Activated T-helper 1 cell treated with Interleukin-2 at 50 U/mL for 16 hours (primary cell): ENCODE measurements at regions not wholly inside any gene's neighbourhood (a gene's known extent, or its start where the extent isn't known, plus 50 kb on each side); places are given as distances from the start of the nearest gene placed in this dataset.

Source experiments
- DNase-seq: peaks from one replicate; pipeline ENCODE4 v3.0.0-alpha.2; 2020; ENCODE audit warnings: low read depth

- no peak for DNase-seq
Observed at GRCh38 chr14:101357559-101358319, 203.6 kb upstream of the DIO3 start.

GRCh38 chr14:101358320-101359125, 202.8 kb upstream of the DIO3 start:
- DNase-seq = no peak

- DNase-seq = no peak
Observed at GRCh38 chr14:101359221-101360053, 201.9 kb upstream of the DIO3 start.

GRCh38 chr14:101360054-101360911, 201.0 kb upstream of the DIO3 start:
- DNase-seq = no peak

- DNase-seq = no peak
Observed at GRCh38 chr14:101361044-101361443, 200.3 kb upstream of the DIO3 start.

- DNase-seq = no peak
Observed at GRCh38 chr14:101361451-101362433, 199.6 kb upstream of the DIO3 start.

GRCh38 chr14:101362529-101363260, 198.6 kb upstream of the DIO3 start:
- DNase-seq = no peak

- DNase-seq = no peak
Observed at GRCh38 chr14:101363261-101363555, 198.1 kb upstream of the DIO3 start.

GRCh38 chr14:101363880-101364391, 197.4 kb upstream of the DIO3 start:
- DNase-seq = no peak

GRCh38 chr14:101364503-101365328, 196.6 kb upstream of the DIO3 start:
- no peak for DNase-seq

- DNase-seq = no peak
Observed at GRCh38 chr14:101365329-101366158, 195.8 kb upstream of the DIO3 start.

- no peak for DNase-seq
Observed at GRCh38 chr14:101367421-101368261, 193.7 kb upstream of the DIO3 start.

GRCh38 chr14:101368629-101369028, 192.7 kb upstream of the DIO3 start:
- no peak for DNase-seq

- no peak for DNase-seq
Observed at GRCh38 chr14:101369194-101369915, 191.9 kb upstream of the DIO3 start.

- no peak for DNase-seq
Observed at GRCh38 chr14:101369916-101370592, 191.2 kb upstream of the DIO3 start.
